GM21786 (cell line): ENCODE measurements at regions not wholly inside any gene's neighbourhood (a gene's known extent, or its start where the extent isn't known, plus 50 kb on each side); places are given as distances from the start of the nearest gene placed in this dataset.
"Not testable (repeated sequence)": the region's sequence is repeated elsewhere in the genome, so short reads cannot be mapped to it uniquely, and the experiment has no call there.

Experiments
- ATAC-seq: cut with Tn5 transposase; IDR thresholded peaks from one replicate; pipeline ENCODE4 v1.9.1; 2021; ENCODE audit not compliant: unreplicated experiment

DNA sequence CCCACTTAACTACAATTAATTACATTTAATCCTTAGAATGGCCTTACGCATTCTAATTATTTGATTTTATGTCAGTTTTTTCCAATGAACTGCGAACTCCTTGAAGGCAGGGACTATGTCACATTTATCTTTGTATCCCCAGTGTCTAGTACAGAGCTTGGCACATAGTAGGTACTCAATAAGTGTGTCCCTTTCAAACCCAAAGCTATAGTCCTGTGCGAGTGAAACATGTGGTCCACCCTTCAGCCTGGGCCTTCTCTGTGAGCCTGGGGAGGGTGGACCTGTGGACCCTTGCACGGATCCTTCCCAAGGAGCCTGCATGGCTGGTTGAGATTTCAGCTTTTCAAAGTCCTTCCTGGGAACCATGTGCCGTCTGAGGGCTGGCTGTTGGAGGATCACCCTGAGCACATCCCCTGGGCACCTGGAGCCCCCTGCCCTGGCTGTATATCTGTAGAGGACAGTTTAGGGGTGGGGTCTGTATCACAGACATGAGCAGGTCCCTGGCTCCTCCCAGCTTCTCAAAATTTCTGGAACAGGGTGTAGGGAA is 103.1 kb downstream of the IER5 start:
- no peak for ATAC-seq

DNA sequence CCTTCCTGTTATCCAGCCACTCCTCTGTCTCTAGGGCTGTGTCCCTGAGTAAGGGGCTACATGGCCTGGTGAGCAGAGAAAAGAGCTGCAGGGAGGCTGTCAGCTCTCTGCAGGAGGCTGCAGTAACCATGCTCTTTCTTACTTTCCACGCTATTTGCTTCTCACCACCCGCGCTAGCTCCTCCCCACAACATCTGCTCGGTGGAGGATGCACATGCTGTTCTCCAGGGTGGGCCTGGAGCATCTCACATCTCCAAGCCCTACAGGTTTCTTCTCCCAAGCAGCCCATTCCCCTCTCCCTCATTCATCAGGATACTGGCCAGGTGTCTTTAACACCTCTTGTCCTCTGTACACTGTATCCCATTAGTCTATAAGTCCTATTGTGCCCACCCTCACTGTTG is 103.8 kb downstream of the IER5 start:
- no peak for ATAC-seq

DNA sequence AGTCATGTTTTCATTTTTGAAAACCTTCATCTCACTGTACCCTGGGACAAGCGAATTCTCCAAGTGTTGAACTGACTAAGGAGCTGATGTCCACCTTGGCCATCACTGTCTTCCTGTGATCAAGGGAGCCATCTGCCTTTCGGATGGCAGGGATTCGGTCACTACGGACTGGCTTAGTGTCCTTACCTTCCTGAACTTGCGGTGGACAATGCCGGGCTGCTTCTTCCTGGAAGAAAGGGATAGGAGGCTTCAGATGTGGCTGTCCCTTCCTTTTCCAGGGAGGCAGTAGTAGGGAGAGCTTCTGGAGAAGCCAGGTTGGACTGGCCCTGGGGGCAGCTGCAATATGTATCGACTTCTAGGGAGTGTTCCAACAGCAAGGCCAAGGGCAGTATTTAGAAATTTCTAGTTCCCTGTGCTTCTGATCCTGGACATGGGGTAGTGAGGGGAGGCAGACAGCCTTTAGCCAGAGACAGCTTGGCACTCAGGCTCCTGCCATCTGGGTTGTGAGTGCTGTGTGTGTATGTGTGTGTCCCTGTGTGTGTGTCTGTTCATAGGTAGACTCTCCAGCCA is 114.6 kb downstream of the IER5 start:
- ATAC-seq, result no peak

DNA sequence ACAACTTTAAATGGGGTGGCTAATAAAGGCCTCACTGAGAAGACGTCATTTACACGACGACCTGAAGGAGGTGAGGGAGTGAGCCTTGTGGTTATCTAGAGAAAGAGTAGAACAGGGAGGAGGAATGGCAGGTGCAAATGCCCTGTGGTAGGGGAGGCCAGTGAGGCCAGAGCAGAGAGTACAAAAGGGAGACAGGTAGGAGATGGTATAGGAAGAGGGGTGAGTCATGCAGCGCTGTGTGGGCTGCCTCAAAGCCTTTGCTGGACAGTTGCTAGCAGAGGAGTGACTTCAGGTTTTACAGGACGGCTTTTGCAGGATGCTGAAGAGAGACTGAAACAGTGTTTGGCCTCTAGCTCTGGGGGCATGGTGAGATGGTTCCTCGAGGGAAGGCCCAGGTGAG is 116.0 kb downstream of the IER5 start:
- no peak for ATAC-seq

DNA sequence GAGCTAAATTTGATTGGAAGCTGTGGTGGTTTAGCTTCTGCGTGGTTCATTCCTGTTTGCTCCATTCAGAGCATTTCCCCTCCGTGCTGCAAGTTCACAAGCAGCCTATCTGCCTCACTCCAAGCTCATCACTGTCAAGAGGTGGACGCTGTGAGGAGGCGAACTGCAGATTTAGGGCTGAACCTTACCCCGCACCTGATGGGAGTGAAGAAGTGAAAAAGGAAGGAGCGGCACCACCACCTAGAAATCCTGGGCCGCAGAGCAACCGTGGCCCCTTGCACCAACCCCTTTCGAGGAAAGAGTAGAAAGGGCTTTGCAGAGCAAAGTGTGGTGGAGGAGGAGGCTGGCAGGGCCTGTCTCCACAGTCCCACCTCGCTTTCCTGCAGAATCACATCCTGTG is 117.4 kb downstream of the IER5 start:
- no peak for ATAC-seq

DNA sequence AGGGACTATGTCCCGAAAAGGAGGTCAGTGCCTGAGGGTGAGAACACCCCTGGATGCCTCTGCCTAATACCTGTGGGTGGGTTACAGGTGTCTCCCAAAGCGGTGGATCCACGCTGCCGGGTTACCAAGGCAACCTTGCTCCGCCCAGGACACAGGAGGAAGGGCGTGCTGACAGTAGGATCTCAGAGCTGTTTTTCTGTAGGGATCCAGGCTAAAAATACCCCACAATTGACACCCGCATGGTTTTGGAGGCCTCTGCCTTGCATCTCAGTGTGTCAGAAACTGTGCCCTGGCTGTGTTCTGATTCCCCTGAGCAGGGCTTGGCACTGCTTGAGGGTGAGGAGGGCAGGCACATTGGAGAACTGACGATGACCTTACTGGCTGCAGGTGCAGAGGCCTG is 118.0 kb downstream of the IER5 start:
- no peak for ATAC-seq

DNA sequence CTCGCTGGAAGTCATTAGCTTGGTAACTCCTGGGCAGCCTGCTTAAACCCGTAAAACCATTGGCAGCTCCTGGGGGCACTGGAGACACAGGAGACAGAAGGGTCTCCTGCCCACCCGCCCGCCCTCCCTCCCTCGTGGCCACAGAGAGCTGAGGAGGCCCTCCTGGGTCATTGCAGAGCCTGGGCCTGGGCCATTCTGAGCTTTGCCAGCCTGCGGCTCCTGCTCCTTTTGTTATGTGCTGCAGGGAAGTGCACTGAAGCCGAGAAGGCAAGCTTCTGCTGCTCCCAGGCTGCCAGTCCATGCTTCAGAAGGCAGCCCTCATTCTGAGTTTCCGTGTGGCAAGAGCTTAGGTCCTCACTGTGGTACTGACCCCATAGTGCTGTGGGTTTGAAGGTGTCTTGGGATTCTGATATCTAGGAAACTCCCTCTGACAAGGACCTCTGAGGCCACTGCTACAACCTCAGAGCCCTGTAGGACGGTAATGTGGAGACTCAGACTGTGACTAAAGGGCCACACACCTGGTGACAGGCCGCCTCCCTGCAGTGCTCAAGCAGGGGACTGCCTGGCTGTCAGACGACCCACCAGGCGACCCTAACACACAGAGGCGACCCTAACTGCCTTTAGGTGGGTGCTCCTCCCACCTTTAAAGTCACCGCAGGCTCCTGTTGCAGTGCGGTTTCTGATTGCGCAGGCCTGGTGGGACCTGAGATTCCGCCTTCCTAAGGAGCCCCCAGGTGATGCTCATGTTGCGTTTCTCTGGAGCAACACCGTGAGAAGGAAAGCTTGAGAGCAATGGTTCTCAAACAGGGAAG is 118.7 kb downstream of the IER5 start:
- no peak for ATAC-seq

DNA sequence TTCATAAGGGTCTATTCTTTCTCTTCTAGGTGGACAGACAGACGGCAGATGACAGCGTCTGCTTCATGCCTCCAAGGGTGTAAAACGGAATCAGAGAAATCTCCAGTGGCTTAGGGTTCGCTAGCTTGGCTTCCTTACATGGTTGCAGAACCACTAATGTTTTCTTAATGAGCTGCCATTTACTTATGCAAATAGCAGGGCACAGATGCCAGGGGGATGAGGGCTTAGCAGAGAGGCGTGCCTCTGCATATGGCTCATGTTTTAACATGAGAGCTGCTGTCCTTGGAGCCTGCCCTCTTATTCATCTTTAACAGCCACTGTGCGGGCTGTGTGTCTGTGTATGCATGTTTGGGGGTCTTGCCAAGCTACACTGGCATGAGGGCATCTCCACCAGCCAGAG is 119.6 kb downstream of the IER5 start:
- no peak for ATAC-seq

DNA sequence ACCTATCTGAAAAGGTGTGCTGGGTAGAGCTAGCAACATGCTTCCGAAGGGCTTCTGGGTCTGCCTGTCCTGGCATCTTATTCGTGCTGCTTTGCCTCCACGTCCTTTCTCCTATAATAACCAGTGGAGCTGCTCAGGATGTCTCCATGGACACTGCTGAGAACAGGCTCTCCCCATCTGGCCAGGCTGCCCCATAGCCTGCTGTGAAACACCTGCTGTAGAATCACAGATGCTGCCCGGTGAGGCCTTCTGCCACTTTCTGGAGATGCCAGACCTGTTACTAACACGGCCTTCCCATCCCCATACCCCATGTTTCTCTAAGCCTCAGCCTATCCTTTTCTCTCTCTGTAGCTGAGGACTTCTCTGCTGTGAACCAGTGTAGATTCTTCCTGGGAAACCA is 120.5 kb downstream of the IER5 start:
- ATAC-seq, result no peak

DNA sequence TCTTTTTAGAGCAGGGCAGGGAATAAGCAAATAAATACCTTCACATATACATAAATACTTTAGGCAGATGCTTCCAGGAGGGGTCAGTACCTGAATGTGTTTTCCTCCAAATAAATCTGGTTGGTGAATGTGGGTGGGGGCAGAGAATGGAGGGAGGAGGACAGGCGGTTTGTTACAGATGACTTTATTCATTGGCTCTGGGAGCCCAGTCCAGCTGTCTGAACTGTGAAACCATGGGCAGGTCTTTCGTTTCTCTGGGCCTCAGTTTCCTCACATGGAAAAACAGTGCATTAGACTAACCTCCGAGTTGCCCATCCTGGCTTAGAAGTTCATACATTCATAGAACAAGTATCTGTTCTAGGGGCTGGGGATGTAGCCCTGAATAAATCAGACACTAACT is 124.6 kb downstream of the IER5 start:
- ATAC-seq, result no peak

DNA sequence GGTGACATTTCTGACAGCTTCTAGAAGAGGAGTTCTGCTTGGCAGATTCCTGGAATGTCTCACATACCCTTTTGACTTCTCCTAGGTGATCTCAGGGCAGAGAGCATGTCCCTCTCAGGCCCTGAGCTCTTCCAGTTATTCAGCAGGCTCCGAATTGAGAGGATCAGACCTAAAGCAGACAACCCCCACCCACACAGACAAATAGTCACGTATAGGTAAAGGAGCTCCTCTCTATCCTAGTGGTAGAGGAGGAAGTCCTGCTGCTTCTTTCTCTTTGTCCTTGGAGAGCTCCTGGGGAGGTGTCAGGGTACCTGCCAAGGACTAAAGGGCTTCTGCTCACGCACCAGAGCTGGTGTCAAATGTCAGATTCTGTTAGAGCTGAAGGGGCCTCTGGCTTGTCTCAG is 128.1 kb downstream of the IER5 start:
- ATAC-seq, result no peak

DNA sequence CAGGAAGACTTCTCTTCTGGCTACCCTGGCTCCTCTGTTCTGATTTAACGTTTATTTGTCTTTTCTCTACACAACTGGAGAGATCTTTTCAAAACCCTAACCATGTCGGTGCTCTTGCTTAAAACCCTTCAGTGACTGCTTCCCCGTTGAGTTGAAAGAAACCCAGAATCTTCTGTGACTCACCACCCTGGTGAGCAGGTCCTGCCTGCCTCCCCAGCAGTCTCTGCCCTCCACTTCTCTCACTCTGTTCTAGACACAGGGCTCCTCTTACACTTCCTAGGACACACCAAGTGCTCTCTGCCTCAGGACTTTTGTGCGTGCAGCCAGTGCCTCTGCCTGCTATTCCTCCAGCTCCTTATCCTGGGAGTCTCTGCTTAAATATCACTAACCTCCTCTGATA is 131.4 kb downstream of the IER5 start:
- no peak for ATAC-seq

DNA sequence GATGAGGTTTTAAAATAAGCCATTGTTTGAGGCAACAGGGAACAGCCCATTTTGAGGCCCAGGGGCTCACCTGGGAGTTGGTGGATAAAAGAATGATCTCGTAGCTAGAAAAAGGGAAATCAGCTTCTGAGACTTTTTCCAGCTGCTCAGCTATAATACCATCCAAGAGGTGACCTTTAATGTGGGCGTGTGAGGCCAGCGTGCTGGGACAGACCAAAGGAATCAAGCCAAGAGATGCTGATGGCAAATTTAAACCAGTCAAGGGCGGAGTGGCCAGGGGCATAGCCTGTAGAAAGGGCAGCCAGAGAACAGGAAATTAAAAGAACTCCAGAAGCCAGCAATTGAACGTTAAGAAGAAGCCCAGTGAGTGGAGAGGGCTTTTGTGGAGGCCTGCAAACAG is 132.6 kb downstream of the IER5 start:
- no peak for ATAC-seq

DNA sequence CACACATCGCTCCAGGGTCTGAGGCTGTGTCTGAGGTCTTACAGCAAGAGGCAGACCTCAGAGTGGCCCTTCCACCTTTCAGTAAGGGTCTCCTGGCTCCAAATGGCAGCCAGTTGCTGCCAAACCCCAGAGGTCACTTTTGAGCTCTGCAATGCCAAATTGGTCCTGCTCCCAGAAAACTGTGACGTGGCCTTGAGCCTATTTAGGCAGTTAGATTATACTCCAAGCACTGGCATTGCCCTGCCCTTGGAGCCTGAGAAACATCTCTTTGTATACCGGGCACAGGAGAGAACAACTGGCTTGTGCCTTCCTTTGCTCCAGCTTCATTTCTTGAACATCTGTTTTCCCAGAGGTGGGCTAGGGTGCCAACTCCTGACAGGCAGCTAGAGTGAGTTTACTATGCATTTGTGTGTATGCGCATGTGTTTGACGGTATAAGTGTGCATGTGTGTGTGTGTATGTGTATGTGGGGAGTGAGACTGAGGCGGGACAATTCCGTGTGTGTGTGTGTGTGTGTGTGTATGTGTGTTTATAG is 134.5 kb downstream of the IER5 start:
- ATAC-seq, result no peak

DNA sequence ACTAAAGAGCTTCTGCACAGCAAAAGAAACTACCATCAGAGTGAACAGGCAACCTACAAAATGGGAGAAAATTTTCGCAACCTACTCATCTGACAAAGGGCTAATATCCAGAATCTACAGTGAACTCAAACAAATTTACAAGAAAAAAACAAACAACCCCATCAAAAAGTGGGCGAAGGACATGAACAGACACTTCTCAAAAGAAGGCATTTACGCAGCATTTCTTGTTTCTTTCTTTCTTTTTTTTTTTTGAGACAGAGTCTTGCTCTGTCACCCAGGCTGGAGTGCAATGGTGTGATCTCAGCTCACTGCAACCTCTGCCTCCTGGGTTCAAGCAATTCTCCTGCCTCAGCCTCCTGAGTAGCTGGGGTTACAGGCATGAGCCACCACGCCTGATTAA is 138.2 kb downstream of the IER5 start:
- not testable (repeated sequence) for ATAC-seq

DNA sequence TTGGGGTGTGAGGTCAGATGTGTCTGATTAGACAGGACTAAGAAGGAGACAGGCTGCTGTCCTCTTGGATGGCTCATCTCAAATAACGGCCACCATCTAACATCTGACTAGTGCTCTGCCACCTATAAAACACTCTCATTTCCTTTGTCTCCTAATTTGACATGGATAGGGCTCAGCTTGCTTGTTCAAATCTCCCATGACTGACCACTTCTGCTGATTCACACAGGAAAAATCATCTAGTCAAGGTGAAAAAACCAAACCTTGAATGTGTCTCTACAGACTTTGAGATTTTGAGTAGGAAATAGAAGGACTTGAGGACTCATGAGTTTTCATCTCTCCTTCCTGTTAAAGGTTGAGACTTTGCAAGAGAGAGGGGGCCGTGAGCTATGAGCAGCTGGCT is 150.6 kb downstream of the IER5 start:
- ATAC-seq, result no peak

DNA sequence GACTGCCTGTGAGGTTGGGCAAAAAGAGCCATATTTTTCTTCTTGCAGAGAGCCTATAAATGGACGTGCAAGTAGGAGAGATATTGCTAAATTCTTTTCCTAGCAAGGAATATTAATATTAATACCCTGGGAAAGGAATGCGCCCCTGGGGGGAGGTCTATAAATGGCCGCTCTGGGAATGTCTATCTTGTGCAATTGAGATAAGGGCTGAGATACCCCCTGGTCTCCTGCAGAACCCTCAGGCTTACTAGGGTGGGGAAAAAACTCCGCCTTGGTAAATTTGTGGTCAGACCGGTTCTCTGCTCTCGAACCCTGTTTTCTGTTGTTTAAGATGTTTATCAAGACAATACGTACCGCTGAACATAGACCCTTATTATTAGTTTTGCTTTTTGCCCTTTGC is 157.8 kb downstream of the IER5 start:
- ATAC-seq, result not testable (repeated sequence)

DNA sequence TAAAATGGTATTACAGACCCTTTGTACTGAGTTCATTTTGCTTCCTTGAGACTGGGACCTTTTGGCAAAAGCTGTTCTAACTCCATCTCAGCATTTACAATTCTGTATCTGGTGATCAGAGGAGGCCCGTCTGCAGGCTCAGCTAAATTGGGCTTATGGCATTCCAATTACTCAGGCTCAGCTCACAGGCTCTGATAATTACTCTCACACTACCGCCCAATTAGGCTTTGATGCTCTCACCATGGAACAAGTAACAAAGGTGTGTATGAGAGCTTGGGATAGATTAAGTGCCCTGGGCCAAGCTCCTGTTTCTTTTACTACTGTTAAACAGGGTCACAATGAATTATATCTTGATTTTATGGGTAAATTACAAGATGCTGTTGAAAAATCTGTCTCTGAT is 159.9 kb downstream of the IER5 start:
- ATAC-seq, result not testable (repeated sequence)

DNA sequence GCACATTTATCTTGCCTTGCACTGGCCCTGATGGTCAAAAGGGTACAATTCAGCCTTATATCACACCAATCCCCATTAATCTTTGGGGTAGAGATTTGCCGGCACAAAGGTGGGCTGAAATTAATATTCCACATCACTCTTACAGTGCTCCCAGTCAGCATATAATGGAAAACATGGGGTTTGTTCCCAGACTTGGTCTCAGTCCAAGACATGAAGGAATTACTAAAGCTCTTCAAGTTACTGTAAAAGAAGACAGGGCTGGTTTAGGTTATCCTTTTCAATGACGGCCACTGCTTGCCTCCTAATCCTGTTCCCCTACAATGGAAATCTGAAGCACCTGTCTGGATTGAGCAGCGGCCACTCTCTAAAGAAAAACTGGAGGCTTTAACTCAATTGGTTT is 160.7 kb downstream of the IER5 start:
- ATAC-seq, result no peak

DNA sequence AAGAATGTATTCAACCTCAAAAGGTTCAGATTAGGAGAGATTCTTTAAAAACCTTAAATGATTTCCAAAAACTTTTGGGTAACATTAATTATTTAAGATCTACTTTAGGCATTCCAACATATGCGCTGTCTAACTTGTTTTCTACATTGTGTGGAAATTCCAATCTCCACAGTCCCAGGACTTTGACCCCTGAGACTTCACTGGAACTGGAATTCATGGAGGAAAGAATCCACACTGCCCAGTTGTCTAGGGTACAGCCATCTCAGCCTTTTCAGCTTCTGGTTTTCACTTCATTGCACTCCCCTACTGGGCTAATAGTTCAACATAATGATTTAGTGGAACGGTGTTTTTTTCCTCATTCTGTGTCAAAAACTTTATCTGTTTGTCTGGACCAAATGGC is 161.5 kb downstream of the IER5 start:
- no peak for ATAC-seq

DNA sequence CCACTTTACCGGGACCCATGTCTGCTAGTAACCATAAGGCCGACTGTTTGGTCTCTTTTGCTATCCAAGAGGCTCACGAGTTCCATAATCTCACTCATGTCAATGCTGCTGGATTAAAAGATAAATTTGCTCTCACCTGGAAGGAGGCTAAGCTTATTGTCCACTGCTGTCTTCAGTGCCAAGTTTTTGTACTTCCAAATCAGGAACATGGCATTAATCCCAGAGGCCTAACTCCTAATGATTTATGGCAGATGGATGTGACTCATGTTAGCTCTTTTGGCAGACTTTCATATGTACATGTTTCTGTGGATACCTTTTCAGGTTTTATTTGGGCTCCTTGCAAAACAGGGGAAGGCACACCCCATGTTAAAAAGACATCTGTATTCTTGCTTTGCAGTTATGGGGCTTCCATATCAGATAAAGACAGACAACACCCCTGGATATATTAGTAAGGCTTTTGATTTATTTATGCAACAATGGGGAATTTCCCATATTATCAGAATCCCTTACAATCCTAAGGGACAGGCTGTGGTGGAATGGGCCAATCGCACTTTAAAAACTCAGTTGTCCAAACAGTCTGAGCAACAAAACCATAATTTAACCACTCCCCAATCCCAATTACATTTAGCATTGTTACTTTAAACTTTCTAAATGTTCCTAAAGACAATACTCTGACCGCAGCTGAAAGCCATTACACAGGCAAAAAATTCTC is 162.7 kb downstream of the IER5 start:
- ATAC-seq, result no peak

DNA sequence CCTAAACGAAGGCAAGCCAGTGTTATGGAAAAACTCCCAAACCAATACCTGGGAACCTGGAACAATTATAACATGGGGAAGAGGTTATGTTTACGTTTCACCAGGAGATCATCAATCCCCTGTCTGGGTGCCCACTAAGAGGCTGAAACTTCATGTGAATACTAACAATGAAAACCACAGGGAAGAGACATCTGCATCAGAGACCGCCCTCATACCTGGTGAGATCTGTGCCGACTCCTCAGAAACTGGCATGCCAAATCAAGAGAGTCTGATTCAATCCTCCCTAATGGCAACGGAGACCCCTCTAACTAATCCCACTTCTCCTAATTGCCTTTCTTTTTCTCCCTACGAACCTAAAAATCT is 163.2 kb downstream of the IER5 start:
- no peak for ATAC-seq
